NT2/D1 (cell line): ENCODE measurements at regions not wholly inside any gene's neighbourhood (a gene's known extent, or its start where the extent isn't known, plus 50 kb on each side); places are given as distances from the start of the nearest gene placed in this dataset.

ENCODE experiments used
- SUZ12 ChIP-seq: IDR thresholded peaks from 2 replicates; pipeline ENCODE4 v1.6.1; 2011; ENCODE audit not compliant: insufficient read length, insufficient read depth; ENCODE audit errors: extremely low read depth
- YY1 ChIP-seq: IDR thresholded peaks from 2 replicates; pipeline ENCODE4 v1.6.1; 2011; ENCODE audit not compliant: insufficient read length, insufficient read depth
- ZNF274 ChIP-seq: IDR thresholded peaks from 2 replicates; pipeline ENCODE4 v1.6.1; 2011; ENCODE audit warnings: mild to moderate bottlenecking, low read depth, low read length

DNA sequence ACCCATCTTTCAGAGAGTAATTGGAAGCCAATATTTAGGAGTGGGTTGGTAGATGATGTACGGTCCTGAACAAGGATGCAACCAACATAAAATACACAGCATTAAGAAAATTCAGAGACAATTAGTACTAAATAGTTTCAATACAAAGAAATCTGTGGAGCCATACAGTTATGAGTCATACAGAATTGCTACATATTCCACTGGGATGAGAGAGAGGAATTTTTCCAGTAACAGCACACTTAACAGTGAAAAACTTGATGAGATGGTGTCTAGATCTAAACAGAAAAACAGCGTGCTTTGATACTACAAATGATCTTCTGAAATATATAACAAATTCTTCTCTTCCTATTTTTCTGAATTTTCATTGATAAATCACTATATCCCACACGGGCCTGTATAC, 1999.3 kb upstream of the CDH9 start:
- TF ChIP-seq SUZ12: no peak
- TF ChIP-seq ZNF274: no peak
- TF ChIP-seq YY1: no peak
